HG03135 (cell line): ENCODE measurements at regions not wholly inside any gene's neighbourhood (a gene's known extent, or its start where the extent isn't known, plus 50 kb on each side); places are given as distances from the start of the nearest gene placed in this dataset.
A peak's percentile ranks its signal among the peaks of the same experiment; 100 is the strongest.
"Not testable (repeated sequence)": the region's sequence is repeated elsewhere in the genome, so short reads cannot be mapped to it uniquely, and the experiment has no call there.

Experiments used
- ATAC-seq: cut with Tn5 transposase; IDR thresholded peaks from one replicate; pipeline ENCODE4 v1.9.1; 2021; ENCODE audit warnings: mild to moderate bottlenecking, moderate library complexity; ENCODE audit not compliant: unreplicated experiment

DNA sequence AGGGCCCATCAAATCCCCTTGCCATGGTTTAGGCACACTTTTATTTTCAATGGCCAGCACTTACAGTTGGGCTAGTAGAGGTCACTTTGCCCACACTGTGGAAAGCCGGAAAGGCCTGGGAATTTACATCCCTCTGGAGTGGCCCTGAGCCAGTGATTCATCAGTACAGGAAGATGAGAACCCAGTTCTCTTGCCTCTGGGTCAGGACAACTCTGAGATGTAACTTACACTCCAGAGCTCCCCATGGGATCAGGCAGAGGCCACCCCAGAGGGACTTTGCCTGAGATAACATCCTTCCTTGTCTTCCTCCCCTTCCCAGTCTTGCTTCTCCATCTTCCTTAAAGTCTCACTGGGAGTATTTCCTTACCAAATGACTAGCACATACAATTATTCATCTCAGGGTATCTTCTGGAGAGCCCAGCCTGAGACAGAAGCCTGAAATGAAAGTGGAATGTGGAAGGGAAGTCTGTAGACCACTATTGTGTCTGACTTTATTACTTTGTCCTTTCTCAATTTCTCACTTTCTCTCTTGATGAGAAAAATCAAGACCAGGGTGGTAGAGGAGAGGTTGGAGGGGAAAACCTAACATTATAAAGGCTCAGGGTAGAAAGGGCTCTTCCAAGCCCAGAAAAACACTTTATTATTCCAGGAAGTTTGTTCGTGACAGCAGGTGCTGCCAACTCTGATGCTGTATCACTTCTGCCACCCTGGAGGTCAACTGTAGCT lies 220.8 kb downstream of the ZNF621 start:
- ATAC-seq: no peak

GRCh38 chr3:40751666-40752065 lies 226.9 kb downstream of the ZNF621 start:
- no peak for ATAC-seq

DNA sequence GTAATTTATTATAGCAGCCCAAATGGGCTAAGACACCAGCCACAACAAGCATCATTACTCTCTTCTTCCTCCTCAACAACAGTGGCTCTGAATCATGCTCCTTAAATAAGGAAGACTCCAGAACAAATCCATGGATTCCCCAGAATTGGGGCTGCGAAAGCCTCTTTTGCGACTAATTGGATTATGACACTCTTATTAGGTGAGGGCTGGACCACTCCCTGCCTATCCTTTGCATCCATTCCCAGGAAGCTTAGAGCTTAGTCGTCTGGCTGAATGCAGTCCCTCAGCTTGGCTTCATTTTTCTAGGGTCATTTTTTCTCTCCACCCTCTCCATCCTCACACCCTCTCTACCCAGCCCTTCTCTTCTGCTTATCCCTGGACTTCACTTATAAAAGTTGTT lies 227.7 kb downstream of the ZNF621 start:
- no peak for ATAC-seq

GRCh38 chr3:40753291-40753770 lies 228.6 kb downstream of the ZNF621 start:
- ATAC-seq: no peak

DNA sequence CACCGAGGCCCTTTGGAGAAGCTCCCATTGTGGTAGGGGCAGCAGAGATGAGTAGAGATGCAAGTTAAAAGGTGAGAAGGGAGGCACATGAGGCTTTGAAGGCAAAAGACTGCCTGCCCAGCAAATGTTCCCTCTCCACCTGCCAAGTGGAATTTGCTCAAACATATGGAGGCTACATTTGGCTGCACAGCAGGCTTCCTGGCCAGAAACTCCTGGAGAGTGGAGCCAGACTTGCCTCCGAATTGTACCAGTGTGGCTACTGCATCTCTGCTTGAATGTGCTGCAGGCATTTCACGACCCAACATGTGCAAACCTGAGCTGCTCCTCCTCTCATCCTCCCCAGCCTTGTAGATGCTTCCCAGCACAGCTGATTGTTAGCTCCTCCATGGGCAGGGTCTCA lies 229.2 kb downstream of the ZNF621 start:
- ATAC-seq: no peak

DNA sequence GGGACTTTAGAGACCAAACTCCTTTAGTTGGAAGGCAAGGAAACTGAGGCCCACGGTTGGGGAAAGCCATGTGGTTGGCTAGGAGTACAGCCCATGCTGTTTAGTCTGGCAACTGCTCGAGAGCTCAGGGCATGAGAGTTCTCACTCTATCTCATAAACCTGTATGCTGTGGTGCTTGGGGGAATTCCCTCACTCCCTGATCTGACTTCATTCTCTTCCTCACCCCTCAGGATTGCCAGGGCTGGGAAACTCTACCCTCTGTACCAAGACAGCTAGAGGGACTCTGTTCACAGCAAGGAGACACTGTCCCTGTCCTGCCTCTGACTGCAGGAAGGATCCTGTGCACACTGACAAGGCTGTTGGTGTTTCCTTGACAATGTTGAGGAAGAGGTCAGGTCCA lies 230.2 kb downstream of the ZNF621 start:
- no peak for ATAC-seq

- ATAC-seq: no peak
These were observed 231.7 kb downstream of the ZNF621 start for GRCh38 chr3:40756500-40756899.

GRCh38 chr3:40762771-40763170 lies 238.0 kb downstream of the ZNF621 start:
- ATAC-seq: not testable (repeated sequence)

DNA sequence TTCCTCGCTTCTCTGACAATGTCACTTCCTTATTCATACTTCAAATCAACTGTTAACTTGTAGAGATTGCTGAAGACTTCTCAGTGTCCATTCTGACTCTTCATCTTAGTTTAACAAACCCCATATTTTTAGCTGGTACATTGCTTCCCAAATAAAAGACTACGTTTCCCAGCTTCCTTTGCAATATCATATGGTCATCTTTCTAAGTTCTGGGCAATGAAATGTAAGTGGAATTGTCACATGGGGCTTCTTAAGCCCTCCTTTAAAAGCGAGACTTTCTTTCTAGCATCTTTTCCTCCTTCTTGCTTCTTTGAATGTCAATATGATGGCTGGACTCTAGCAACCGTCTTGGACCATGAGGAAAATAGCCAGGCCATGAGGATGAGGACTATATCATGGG lies 239.0 kb downstream of the ZNF621 start:
- ATAC-seq: no peak

- no peak for ATAC-seq
These were observed 240.0 kb downstream of the ZNF621 start for GRCh38 chr3:40764747-40765146.

DNA sequence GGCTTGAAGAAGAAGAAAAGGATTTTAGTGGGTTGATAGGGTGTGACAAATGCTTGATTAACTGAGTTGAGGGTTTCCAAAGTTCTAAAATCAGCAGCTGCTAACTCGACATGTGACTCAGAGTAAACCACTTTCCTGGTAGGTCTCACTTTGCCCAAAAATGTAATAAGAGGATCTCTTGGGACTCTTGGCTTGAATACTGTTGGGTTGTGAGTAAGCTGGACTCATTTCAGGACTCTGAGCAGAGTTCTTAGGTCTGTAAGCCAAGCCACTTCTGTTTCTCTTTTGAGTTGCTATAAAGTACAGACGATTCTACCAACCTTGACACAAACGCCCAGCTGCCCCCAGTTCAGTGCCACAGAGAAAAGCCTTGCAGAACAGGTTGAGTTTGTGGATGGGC lies 241.1 kb downstream of the ZNF621 start:
- peak; percentile 52 for ATAC-seq

DNA sequence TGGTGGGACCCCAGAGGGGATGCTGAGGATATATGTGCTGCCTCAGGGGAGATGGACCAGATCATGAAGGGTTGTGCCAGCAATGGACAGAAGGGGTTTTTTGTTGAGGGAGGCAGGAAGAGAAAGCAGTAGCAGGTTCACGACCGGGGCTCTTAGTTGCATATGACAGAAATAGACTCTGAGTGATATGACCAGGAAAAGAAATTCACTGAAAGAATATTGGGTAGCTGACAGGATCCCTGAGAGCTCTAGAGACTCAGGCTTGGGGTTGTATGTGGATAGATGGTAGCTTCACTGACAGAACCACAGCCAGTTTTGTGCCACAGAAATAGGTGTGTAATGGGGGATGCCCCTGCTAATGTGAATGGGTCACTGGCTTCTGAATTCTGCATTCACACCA lies 241.6 kb downstream of the ZNF621 start:
- ATAC-seq: no peak

- no peak for ATAC-seq
These were observed 243.3 kb downstream of the ZNF621 start for GRCh38 chr3:40768046-40768445.

- no peak for ATAC-seq
These were observed 243.8 kb downstream of the ZNF621 start for GRCh38 chr3:40768536-40768935.

DNA sequence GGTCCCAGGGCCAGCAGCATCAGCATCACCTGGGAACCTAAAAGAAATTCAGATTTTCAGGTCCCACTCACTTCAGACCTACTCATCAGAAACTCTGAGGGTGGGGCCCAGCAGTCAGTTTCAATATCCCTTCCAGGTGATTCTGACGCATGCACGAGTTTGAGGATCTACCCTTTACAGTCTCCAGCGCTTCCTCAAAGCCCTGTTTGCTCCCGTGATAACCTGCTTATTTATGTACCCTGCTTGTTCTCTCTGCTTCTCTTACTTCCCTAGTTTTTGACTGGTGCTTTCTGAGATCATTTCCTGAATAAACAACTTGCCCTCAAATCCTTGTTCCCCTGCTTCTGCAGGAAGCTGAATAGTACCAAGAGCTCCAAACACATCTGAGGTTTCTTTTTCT lies 245.3 kb downstream of the ZNF621 start:
- ATAC-seq: no peak

- ATAC-seq: no peak
These were observed 246.4 kb downstream of the ZNF621 start for GRCh38 chr3:40771112-40771511.

GRCh38 chr3:40779039-40779438 lies 254.3 kb downstream of the ZNF621 start:
- no peak for ATAC-seq

- no peak for ATAC-seq
These were observed 255.6 kb downstream of the ZNF621 start for GRCh38 chr3:40780291-40780924.

DNA sequence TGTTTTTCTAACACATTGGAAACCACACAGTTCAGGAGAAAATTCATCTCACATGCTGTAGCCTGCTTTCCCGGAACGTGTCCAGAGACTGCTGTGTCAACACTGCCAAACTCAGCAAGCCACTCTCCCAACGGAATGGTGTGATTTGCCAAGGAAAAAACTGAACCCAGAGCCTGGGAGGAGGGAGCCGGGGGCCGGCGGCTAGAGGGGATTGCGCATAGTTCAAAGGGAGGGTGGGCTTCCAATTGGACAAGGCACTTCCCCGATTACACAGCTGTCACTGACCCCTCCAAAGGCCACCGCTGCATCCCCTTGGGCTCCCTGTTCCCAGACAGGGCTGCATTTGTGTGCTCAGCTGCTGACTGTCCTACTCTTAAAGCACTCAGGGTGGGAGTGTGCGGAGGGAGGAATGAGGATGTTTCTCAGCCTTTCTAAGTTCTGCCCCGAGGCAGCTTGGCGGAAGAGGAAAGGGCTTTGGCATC lies 256.2 kb downstream of the ZNF621 start:
- ATAC-seq: no peak

GRCh38 chr3:40782111-40782721 lies 257.5 kb downstream of the ZNF621 start:
- ATAC-seq: no peak

- no peak for ATAC-seq
These were observed 266.0 kb downstream of the ZNF621 start for GRCh38 chr3:40790746-40791145.

DNA sequence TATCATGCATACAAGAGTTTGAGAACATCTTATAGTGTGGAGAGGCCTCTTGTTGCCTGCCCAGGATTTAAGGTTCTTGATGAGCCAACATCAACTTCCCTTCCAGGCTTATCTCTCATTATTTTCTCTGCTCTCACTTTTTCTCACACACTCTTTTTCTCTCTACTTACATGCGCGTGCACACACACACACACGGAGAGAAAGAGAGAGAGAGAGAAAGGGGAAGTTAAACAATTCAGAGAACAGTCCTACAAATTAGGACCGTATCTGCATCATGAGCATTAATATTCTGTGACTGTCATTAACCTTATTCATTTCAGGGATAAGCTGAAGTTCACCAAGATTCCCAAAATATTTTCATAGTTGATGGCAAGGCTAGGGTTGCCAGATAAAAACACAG lies 269.0 kb downstream of the ZNF621 start:
- ATAC-seq: no peak
